ENCODE measurements at regions not wholly inside any gene's neighbourhood (a gene's known extent, or its start where the extent isn't known, plus 50 kb on each side); places are given as distances from the start of the nearest gene placed in this dataset.

- Mint-ChIP-seq H3K4me1 (ENCODE audit: insufficient read depth, unreplicated experiment) (no peaks in the 10 kb centered on the region), H3K4me3 (ENCODE audit: unreplicated experiment) (no peak overlapping the region), H3K27me3 (ENCODE audit: insufficient read depth, unreplicated experiment) (peaks cover 65% of the 10 kb centered on the region), H3K36me3 (ENCODE audit: insufficient read depth, unreplicated experiment) (no peaks in the 10 kb centered on the region), H3K9me3 (ENCODE audit: unreplicated experiment) (no peaks in the 10 kb centered on the region), H3K27ac (ENCODE audit: low read depth, unreplicated experiment) (no peak overlapping the region)
- CTCF ChIA-PET = interaction anchor here (0.7 kb wide), 1 partner anchor 578 kb away, joined by 3 read pairs; no protein-coding TSS in a partner anchor
- intact Hi-C loops (cut with micrococcal nuclease) = no loop called here
- POLR2A ChIA-PET = no interaction called here
- TF ChIP-seq CTCF (IDR thresholded peaks at IDR 0.05; ENCODE audit: unreplicated experiment) = no peak
- BruUV-seq (replicated peaks) = no TSS peak
- DNase-seq (ENCODE audit: unreplicated experiment) = no peak
These were observed 194.0 kb upstream of the PPP1R3A start for GRCh38 chr7:114112806-114113205.

- intact Hi-C loops (cut with micrococcal nuclease) = no loop called here
- no TSS peak for BruUV-seq (replicated peaks)
These were observed 191.9 kb upstream of the PPP1R3A start for GRCh38 chr7:114110666-114111065.

GRCh38 chr7:114109721-114110120 lies 190.9 kb upstream of the PPP1R3A start:
- TF ChIP-seq CTCF (IDR thresholded peaks at IDR 0.05; ENCODE audit: unreplicated experiment) = no peak
- no peak for DNase-seq (ENCODE audit: unreplicated experiment)
- H3K4me3 Mint-ChIP-seq (ENCODE audit: unreplicated experiment) = no peak overlapping the region
- intact Hi-C loops (cut with micrococcal nuclease) = no loop called here
- no peak overlapping the region for H3K27ac Mint-ChIP-seq (ENCODE audit: low read depth, unreplicated experiment)
- no TSS peak for BruUV-seq (replicated peaks)
- no peaks in the 10 kb centered on the region for H3K9me3 Mint-ChIP-seq (ENCODE audit: unreplicated experiment)
- CTCF ChIA-PET = no interaction called here
- H3K36me3 Mint-ChIP-seq (ENCODE audit: insufficient read depth, unreplicated experiment) = no peaks in the 10 kb centered on the region
- H3K27me3 Mint-ChIP-seq (ENCODE audit: insufficient read depth, unreplicated experiment) = peaks cover 68% of the 10 kb centered on the region
- no peaks in the 10 kb centered on the region for H3K4me1 Mint-ChIP-seq (ENCODE audit: insufficient read depth, unreplicated experiment)
- POLR2A ChIA-PET = no interaction called here

More at GRCh38 chr7:114110666-114111065, 191.9 kb upstream of the PPP1R3A start:
- ChIA-PET CTCF (no interaction called here), POLR2A (no interaction called here)
- TF ChIP-seq CTCF (IDR thresholded peaks at IDR 0.05; ENCODE audit: unreplicated experiment) = no peak
- H3K27ac Mint-ChIP-seq (ENCODE audit: low read depth, unreplicated experiment) = no peak overlapping the region
- DNase-seq (ENCODE audit: unreplicated experiment) = no peak
- H3K36me3 Mint-ChIP-seq (ENCODE audit: insufficient read depth, unreplicated experiment) = no peaks in the 10 kb centered on the region
- no peak overlapping the region for H3K4me3 Mint-ChIP-seq (ENCODE audit: unreplicated experiment)
- H3K27me3 Mint-ChIP-seq (ENCODE audit: insufficient read depth, unreplicated experiment) = peaks cover 68% of the 10 kb centered on the region
- no peaks in the 10 kb centered on the region for H3K9me3 Mint-ChIP-seq (ENCODE audit: unreplicated experiment)
- no peaks in the 10 kb centered on the region for H3K4me1 Mint-ChIP-seq (ENCODE audit: insufficient read depth, unreplicated experiment)

GRCh38 chr7:114109304-114109703 lies 190.5 kb upstream of the PPP1R3A start:
- Mint-ChIP-seq H3K27me3 (ENCODE audit: insufficient read depth, unreplicated experiment) (peaks cover 67% of the 10 kb centered on the region), H3K9me3 (ENCODE audit: unreplicated experiment) (no peaks in the 10 kb centered on the region), H3K36me3 (ENCODE audit: insufficient read depth, unreplicated experiment) (no peaks in the 10 kb centered on the region), H3K4me3 (ENCODE audit: unreplicated experiment) (no peak overlapping the region), H3K27ac (ENCODE audit: low read depth, unreplicated experiment) (no peak overlapping the region), H3K4me1 (ENCODE audit: insufficient read depth, unreplicated experiment) (no peaks in the 10 kb centered on the region)
- POLR2A ChIA-PET = no interaction called here
- DNase-seq (ENCODE audit: unreplicated experiment) = peak; percentile 27
- CTCF ChIA-PET = no interaction called here
- BruUV-seq (replicated peaks) = no TSS peak
- intact Hi-C loops (cut with micrococcal nuclease) = no loop called here
- TF ChIP-seq CTCF (IDR thresholded peaks at IDR 0.05; ENCODE audit: unreplicated experiment) = no peak
